Thyroid gland (tissue), 4 donors: ENCODE measurements at regions not wholly inside any gene's neighbourhood (a gene's known extent, or its start where the extent isn't known, plus 50 kb on each side); places are given as distances from the start of the nearest gene placed in this dataset.

Experiments
- CTCF ChIP-seq, 6 experiments: fragments of 200-600 bp in 3 of 6; fragments of 450-650 bp in 3 of 6; sonication (generic) in 3 of 6; IDR thresholded peaks; one replicate each; pipeline ENCODE4 v1.5.1; 2016 to 2019; ENCODE audit warnings: antibody characterized with exemption in 6 of 6, mild to moderate bottlenecking in 2 of 6, inconsistent platforms in 1 of 6, moderate library complexity in 1 of 6
- POLR2A ChIP-seq, 2 donors: fragments of 450-650 bp; IDR thresholded peaks; one replicate each; pipeline ENCODE4 v1.6.1; 2017; ENCODE audit warnings: antibody characterized with exemption in 2 of 2, mild to moderate bottlenecking in 2 of 2, moderate library complexity in 1 of 2

DNA sequence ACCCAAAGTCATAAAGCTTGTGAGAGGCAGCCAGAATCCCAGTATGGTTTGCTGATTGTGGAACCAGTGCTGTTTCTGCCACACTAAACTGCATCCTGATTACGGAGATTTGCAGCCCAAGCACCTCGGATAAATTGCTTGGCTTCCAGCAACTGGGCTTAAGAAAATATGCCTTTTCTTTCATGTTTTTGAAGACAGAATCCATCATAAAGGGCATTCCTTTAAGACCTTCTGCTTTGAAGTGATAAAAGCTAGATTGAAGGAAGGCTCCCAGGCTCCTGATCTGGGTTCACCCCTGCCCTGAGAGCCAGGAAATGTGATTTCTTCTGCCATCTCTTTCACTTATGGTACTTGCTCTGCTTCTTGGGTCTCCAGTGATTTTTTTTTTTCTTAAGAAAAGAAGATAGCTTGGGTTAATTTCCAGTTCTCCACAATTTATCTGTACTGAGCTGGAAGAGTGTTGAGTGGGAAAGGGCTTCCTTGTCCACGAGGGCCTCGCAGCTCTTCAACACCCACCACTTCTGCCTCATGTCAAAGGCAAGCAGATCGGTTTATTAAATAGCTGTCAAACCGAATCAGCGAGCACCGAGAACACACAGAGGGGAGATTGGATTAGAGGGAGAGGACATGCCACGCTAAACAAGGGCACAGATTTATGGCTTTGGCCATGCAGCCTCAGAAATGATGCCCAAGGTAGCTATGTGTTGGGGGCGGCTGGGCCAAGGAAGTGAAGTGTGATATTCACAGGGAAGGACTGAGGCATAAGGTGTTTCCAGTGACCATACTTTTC, 94.9 kb upstream of the TBX20 start:
- no peak for TF ChIP-seq POLR2A (IDR thresholded peaks at IDR 0.05)
- TF ChIP-seq CTCF (IDR thresholded peaks at IDR 0.05) = no peak
